ENCODE measurements at regions not wholly inside any gene's neighbourhood (a gene's known extent, or its start where the extent isn't known, plus 50 kb on each side); places are given as distances from the start of the nearest gene placed in this dataset.

- TF ChIP-seq, protein P1, sequence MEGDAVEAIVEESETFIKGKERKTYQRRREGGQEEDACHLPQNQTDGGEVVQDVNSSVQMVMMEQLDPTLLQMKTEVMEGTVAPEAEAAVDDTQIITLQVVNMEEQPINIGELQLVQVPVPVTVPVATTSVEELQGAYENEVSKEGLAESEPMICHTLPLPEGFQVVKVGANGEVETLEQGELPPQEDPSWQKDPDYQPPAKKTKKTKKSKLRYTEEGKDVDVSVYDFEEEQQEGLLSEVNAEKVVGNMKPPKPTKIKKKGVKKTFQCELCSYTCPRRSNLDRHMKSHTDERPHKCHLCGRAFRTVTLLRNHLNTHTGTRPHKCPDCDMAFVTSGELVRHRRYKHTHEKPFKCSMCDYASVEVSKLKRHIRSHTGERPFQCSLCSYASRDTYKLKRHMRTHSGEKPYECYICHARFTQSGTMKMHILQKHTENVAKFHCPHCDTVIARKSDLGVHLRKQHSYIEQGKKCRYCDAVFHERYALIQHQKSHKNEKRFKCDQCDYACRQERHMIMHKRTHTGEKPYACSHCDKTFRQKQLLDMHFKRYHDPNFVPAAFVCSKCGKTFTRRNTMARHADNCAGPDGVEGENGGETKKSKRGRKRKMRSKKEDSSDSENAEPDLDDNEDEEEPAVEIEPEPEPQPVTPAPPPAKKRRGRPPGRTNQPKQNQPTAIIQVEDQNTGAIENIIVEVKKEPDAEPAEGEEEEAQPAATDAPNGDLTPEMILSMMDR (IDR thresholded peaks at IDR 0.05; ENCODE audit: insufficient read depth, low read length) = no peak
- TF ChIP-seq REST (IDR thresholded peaks at IDR 0.05; ENCODE audit: insufficient replicate concordance, low read depth) (no peak), POLR2AphosphoS5 (IDR thresholded peaks at IDR 0.05; ENCODE audit: low read depth) (no peak)
These were observed 115.5 kb upstream of the RANBP3L start for GRCh38 chr5:36417221-36417620.

Measured in HL-60 (cell line).